ENCODE measurements at regions not wholly inside any gene's neighbourhood (a gene's known extent, or its start where the extent isn't known, plus 50 kb on each side); places are given as distances from the start of the nearest gene placed in this dataset.
"Not testable (repeated sequence)": the region's sequence is repeated elsewhere in the genome, so short reads cannot be mapped to it uniquely, and the experiment has no call there.

DNA sequence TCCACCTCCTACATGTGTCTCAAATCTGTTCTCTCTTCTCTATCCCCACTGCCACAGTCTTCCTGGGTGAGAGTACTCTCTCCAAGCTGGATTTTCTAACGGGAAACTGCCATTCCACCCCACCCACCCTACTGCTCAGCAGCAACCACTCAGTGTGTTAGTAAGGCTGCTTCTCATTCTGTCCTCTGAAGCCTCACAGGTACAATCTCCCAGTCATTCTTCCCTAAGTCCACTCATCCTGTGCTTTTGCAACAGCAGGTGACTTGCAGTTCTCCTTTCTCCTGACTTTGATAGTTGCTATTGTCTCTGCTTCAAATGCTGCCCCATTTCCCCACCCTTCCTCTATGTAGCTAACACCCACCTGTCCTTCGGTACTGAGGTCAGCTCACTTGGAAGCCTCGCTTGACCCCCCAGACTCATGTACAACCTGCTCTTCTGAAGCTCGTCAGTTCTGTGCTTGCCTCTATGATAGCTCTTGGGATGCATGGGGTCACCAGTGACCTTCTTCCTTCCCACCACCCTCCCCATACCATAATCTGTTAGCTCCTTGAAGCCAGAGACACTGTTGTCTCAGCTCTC is 188.9 kb downstream of the RRAGC start:
- no peak for DNase-seq (ENCODE audit: low read depth)

DNA sequence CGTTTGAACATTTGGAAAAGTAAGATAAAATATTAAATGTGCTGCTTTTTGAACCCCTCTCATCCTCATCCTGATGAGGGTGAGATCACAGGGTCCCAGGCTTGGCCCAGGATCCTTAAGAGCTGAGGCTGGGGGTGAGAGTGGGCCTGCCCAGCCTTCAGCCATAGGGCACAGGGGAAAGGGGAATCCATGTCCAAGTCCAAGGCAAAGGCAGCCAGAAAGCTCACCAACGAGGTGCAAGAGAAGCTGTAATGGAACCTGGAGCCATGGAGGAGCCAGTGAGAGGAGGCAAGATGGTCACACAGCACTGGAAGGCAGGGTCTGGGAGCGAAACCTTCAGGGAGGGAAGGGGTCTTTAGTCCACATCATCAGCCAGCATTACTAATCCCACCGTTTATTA is 191.9 kb downstream of the RRAGC start:
- no peak for DNase-seq (ENCODE audit: low read depth)

DNA sequence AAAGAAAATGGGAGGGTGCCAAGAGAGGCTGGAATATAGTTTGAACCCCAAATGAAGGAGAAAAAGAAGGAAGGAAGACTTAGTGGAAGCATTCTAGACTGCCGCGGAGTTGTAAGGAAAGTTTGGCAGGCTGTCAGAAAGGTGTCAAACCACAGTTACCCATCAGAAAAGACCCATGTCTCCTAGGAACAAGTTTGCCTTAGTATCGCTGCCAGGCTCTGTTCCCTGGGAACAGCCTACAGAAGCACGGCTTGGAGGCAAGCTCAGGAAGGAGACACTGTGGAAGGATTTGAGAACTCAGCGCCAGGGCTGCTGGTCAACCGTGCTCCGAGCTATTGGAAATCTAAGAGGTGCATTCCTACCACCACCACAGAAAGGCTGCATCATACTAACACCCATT is 197.4 kb downstream of the RRAGC start:
- no peak for DNase-seq (ENCODE audit: low read depth)

DNA sequence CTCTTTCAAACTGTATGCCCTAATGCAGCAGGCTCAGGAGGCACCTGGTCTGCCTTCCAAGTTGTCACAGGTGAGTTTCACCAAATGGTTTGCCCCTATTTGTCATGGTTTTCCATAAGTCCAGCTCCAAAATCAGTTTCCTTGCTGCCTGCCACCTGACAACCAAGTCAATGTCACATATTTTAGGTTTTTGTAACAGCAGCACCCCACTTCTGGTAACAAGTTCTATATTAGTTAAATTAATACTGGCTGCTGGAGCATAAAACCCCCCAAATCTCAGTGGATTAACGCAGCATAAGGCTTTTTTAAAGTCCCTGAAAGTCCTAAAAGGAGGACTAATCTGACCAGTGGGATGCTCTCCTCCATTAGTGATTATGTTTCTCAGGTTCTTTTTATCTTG is 200.7 kb downstream of the RRAGC start:
- no peak for DNase-seq (ENCODE audit: low read depth)

DNA sequence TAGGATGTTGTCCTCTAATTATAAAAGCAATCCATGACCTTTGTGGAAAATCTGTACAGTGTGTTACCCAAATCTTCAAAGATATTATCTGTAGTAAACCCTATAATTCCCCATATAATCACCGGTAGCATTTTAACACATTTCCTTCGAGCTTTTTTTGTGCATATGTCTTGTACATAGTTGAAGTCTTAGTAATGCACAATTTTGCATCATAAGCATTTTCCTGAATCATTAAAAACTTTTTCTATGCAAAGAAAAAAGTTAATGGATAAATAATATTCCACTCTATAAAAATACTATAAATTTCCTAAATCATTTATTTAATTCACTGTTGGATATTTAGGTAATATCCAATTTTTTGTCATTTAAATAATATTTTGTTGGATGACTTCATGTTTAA is 201.7 kb downstream of the RRAGC start:
- no peak for DNase-seq (ENCODE audit: low read depth)

GRCh38 chr1:38657207-38657840 is 202.2 kb downstream of the RRAGC start:
- DNase-seq (ENCODE audit: low read depth) = no peak

DNA sequence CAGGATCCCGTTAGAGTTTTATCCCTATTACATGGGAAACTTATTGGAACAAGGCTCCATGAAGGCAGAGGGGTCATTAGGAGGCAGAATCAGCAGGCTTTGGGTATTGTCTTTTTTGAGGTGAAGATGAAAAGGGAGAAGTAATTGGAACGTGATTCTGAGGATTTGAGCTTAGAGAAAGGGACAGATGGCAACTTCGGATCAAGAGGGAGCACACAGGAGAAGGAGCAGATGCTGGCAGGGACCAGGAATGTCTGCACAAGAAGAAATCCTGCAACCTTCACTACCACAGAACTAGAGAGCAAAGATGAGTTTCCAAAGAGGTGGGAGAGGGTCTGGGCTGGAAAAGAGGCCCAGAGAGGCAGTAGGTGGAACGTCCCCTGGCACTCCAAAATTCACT is 202.8 kb downstream of the RRAGC start:
- no peak for DNase-seq (ENCODE audit: low read depth)

DNA sequence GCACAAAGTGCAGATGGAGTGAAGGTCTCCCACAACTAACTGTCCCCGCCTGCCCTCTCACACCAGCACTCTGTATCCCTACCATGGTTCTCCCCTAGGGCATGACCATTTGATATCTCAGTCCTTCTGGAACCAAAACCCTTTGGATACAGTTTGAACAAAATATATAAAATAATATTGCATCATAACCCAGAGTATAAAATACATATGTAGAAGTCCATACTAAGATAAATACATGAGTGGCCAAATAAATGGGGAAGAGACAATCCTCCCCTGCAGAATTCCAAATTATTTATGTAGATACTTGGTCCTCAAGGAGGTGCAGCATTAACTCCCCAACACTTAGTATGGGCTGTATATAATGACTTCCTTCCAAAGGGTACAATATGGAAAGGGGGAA is 207.4 kb downstream of the RRAGC start:
- no peak for DNase-seq (ENCODE audit: low read depth)

DNA sequence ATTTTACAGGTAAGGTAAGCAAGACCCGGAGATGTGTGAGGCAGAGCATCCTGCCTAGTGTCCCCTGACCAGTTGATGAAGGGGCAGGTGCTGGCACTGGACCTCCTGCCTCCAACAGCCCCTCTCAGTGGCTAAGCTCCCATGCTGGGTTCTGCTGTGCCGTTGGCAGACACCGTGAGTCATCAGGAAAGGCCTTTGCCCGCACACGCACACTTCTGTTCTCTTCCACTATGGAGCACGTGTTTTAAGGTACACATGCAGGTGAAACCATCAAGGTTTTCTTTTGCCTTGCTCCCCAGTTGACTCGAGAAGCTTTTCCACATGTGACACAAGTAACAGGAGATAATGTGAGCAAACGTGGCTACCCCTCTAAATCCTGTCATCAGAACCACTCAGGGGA is 207.9 kb downstream of the RRAGC start:
- DNase-seq (ENCODE audit: low read depth) = peak; percentile 35

DNA sequence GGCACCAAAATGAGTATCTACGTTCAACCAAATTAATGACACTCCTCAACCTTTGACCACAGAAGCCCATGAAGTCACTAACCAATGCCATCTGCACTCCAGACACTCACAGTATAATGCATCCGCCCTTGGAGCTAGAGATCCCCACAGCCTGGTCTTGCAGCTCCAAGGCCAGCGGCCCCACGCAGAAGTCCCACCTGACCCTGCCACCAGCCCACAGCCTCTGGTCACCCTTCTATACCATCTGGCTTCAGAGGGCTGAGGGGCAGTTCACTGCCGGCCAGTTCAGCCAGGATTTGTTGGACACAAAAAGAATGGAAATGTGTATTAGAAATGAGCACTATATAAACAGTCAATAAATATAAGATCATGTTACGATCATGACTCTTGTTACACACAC is 211.2 kb downstream of the RRAGC start:
- no peak for DNase-seq (ENCODE audit: low read depth)

DNA sequence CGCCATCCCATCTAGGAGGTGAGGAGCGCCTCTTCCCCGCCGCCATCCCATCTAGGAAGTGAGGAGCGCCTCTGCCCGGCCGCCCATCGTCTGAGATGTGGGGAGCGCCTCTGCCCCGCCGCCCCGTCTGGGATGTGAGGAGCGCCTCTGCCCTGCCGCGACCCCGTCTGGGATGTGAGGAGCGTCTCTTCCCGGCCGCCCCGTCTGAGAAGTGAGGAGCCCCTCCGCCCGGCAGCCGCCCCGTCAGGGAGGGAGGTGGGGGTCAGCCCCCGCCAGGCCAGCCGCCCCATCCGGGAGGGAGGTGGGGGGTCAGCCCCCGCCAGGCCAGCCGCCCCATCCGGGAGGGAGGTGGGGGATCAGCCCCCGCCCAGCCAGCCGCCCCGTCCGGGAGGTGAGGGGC is 212.2 kb downstream of the RRAGC start:
- not testable (repeated sequence) for DNase-seq (ENCODE audit: low read depth)

- DNase-seq (ENCODE audit: low read depth) = no peak
Observed at GRCh38 chr1:38644092-38644491, 215.5 kb downstream of the RRAGC start.

DNA sequence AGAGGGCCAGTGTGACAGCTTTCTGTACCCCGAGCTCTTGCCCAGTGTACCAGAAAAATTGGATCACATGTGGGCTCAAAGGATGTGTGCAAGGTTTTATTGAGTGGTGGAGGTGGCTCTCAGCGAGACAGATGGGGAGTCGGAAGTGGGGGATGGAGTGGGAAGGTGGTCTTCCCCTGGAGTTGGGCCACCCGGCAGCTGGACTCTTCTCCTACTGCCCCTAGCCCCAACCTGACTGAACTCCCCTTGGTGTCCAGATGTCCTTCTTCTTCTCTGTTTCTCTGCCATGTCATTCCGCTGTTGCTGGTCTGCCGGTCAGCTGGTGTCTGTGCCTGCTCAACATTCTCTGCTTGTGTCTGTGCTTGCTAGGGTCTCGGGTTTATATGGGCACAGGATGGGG is 217.9 kb downstream of the RRAGC start:
- DNase-seq (ENCODE audit: low read depth) = no peak

DNA sequence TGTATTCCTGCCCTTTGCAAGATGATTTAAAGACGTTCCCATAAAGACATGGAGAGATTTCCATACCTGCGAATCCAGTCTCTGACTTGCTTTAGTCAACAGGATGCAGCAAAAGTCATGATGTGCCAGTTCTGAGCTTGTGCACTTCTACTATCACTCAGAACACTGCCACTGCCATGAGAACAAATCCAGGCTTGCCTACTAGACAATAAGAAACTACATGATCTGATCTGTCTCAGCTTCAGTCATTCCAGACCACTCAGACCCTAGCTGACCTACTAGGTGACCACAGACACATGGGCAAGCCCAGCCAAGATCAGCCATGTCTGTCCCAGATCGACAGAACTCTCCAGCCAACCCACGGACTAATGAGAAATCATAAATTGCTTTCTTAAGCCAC is 219.2 kb downstream of the RRAGC start:
- no peak for DNase-seq (ENCODE audit: low read depth)

- DNase-seq (ENCODE audit: low read depth) = no peak
Observed at GRCh38 chr1:38628241-38628640, 231.3 kb downstream of the RRAGC start.

DNA sequence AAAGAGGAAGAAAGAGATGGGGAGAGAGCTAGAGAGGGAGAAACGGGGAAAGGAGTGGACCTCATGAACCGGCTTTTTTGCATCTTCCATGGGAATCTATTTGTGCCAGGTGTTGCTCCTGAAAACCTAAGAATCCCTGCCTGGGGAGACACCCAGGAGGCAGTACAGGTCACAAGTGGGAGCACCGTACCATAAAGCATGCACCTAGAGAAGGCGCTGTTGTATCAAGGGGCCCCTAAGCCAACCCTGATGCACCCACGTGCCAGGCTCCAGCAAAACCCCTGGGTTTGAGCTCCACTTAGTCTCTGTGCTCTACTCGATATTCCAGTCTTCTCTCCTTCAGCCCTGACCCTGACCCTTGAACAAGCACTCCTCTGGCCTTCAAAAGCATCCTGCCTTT is 233.6 kb downstream of the RRAGC start:
- no peak for DNase-seq (ENCODE audit: low read depth)

DNA sequence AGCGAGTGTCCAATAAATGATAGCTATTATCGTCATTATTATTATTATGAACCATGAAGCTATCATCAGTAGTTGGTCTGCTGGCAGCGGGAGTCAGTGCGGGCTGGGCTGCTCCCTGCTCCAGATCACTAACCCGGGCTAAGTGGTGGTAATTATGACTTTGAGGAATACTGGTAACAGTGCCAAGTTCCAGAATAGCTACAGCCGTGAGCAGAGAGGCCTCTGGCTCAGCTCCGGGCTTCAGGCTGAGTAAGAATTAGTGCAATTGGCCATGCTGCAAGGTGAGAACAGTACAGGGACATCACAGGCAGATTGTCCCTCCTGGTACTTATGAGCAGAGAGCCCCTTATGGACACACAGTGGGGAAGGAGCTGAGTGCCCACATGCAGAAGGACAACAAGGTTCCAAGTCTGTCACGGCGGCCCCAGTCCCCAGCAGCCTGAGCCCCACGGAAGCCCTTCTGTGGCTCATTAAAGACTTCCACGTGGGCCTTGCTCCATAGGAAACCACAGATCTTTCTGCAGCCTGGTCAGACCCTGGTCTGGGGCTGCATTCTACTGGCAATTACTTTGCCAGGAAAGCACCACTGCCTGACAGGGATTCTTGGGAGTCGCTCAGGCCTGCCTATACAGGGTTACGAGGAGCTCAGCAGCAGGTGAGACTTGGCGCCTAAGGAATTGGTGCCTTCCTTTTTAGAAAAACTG is 235.1 kb downstream of the RRAGC start:
- DNase-seq (ENCODE audit: low read depth) = no peak

DNA sequence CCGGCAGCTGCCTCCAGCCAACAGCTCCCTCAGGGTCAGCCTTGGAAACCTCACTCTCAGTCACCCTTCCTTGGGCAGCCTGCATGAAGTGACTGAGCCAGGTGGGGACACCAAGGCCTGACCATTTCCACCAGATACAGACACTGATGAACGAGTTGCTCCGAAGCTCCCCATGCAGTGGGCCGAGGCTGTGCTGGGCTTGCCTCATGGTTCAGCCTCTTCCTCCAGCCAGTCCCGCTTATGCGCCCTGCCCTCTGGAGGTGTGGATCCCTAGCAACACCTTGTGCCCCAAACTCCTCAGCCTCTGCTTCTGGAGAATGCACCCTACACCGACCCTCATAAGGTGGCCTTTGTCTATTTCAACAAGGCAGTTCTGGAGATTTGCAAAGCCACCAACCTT is 236.0 kb downstream of the RRAGC start:
- no peak for DNase-seq (ENCODE audit: low read depth)

GRCh38 chr1:38622197-38622596 is 237.4 kb downstream of the RRAGC start:
- DNase-seq (ENCODE audit: low read depth) = no peak

DNA sequence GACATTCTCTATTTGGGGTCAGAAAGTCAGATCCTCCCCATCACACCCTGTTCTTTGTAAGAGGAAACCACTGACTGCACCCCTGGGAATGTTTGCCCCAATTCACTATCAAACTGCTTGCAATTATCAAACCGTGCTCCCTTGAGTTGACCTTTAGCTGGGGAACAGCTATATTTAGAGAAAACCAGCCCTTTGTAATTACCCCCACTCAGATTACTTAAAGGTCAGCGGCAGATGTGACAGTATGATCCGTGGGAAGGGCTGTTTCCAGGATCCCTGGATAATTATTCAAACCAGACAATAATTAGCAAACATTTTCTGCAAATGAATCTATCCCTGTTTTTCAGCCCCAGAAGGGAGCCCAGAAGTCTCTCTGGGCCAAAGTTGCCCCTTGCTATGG is 242.7 kb downstream of the RRAGC start:
- DNase-seq (ENCODE audit: low read depth) = no peak

GRCh38 chr1:38615680-38616079 is 243.9 kb downstream of the RRAGC start:
- no peak for DNase-seq (ENCODE audit: low read depth)

GRCh38 chr1:38614861-38615260 is 244.7 kb downstream of the RRAGC start:
- DNase-seq (ENCODE audit: low read depth) = no peak

GRCh38 chr1:38613996-38614395 is 245.6 kb downstream of the RRAGC start:
- DNase-seq (ENCODE audit: low read depth) = no peak

DNA sequence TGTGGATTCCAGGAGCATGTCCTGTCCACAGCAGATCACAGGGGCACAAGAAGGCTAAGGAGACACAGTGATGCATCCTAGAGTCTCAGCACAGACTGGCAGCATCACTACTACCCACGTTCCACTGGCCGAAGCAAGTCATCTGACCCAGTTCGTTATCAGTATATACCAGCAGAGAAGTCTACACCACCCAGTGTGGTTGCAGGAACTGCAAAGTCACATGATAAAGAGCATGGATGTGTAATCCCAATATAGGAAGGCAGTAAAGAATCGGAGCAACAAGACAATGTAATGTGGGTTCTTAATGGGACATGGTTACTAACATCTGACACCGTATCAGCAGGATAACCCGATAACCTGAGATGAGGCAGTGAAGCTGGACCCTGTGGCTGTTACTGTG is 246.6 kb downstream of the RRAGC start:
- DNase-seq (ENCODE audit: low read depth) = no peak
